ENCODE measurements at regions not wholly inside any gene's neighbourhood (a gene's known extent, or its start where the extent isn't known, plus 50 kb on each side); places are given as distances from the start of the nearest gene placed in this dataset.

DNA sequence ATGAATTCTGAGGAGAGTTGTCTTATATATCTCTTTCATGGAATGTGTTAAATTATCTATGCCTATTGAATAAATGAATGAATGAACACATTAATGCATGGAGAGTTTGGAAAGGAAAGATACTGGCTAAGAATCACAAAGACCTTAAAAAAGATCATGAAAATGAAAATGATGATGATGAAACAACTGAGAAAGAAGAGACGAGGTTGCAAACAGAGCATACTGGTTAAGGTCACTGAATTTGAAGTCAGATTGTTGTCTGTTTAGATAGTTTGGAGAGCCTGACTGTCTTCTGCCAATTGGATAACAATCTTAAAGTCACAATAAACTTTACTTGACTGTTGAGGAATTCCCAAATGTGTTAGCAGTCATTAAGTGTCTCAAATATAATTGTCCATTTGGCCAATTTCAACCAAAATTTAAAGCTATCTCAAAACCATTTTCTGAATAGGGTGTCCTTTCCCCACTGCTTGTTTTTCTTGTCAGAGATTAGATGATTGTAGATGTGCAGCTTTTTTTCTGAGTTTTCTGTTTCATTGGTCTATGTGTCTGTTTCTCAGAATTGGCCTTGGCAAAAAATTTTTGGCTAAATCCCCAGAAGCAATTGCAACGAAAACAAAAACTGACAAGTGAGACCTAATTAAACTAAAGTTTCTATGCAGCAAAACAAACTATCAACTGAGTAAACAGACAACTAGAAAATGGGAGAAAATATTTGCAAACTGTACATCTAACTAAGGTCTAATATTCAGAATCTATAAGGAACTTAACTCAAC is 132.2 kb downstream of the PTGER3 start:
- no peak for DNase-seq (ENCODE audit: low read depth in 3 of 3, low spot score in 2 of 3)

DNA sequence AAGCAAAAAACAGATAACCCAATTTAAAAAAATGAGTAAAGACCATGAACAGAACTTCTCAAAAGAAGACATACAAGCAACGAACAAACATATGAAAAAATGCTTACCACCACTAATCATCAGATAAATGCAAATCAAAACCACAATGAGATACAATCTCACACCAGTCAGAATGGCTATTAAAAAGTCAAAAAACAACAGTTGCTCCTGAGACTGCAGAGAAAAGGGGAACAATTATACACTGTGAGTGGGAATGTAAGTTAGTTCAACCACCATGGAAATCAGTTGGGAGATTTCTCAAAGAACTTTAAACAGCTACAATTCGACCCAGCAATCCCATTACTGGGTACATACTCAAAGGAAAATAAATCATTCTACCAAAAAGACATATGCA is 131.6 kb downstream of the PTGER3 start:
- no peak for DNase-seq (ENCODE audit: low read depth in 3 of 3, low spot score in 2 of 3)

DNA sequence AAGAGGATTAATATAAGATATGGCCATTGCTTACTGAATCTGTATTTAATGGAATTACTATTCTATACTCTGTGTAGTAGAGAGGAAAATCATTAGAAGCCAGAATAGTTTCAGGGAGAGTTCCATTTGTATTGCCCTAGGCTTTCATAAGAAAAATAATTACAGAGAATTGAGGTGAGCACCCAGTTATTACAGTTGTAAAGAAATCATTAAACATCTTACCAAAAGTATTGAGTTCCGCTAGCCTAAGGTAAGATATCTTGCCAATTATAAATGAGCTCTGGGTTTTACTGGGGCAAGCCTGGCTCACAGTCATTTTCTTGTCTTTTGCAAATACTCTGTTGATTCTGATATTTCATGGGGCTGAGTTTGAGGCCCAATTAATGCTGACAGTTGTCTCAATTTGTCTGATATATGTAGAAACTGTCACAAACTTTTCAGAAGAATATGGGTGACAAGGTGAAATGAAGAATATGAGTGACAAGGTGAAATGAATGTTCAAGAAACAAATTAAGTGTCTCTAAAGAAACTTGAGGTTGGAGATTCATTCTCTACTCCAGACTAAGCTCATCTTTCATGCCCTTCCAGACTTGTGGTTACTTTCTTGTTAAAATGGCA is 127.8 kb downstream of the PTGER3 start:
- DNase-seq (ENCODE audit: low read depth in 3 of 3, low spot score in 2 of 3): no peak
